Astrocyte (in vitro differentiated cells and primary cell): ENCODE measurements at regions not wholly inside any gene's neighbourhood (a gene's known extent, or its start where the extent isn't known, plus 50 kb on each side); places are given as distances from the start of the nearest gene placed in this dataset.
"Not testable (repeated sequence)": the region's sequence is repeated elsewhere in the genome, so short reads cannot be mapped to it uniquely, and the experiment has no call there.

ENCODE experiments used
- DNase-seq: peaks from one replicate; pipeline ENCODE4 v3.0.0-alpha.2; 2010; ENCODE audit warnings: low read depth
- FAIRE-seq: peaks from 2 replicates; lab custom pipeline; 2011; peaks lifted over from hg19 to GRCh38; lab: Jason Lieb, UNC
- H2AFZ ChIP-seq: 2 replicates; pipeline ENCODE4 v1.6.0; 2012; ENCODE audit warnings: low read depth, low read length, inconsistent platforms
- H3K27ac ChIP-seq: 2 replicates; pipeline ENCODE4 v1.5.1; 2011; ENCODE audit warnings: low read depth, low read length, inconsistent platforms
- H3K27me3 ChIP-seq: 2 replicates; pipeline ENCODE4 v1.6.0; 2011; ENCODE audit warnings: low read length, inconsistent platforms; ENCODE audit not compliant: insufficient read depth
- H3K36me3 ChIP-seq: 2 replicates; pipeline ENCODE4 v1.5.1; 2011; ENCODE audit warnings: low read length, inconsistent platforms; ENCODE audit not compliant: insufficient read depth
- H3K4me1 ChIP-seq: 2 replicates; pipeline ENCODE4 v1.5.1; 2011; ENCODE audit warnings: low read length, inconsistent platforms; ENCODE audit not compliant: insufficient read depth
- H3K4me2 ChIP-seq: 2 replicates; pipeline ENCODE4 v1.6.0; 2012; ENCODE audit warnings: low read length, inconsistent platforms
- H3K4me3 ChIP-seq: 2 replicates; pipeline ENCODE4 v1.5.1; 2011; ENCODE audit warnings: low read depth, mild to moderate bottlenecking, low read length, inconsistent platforms; ENCODE audit not compliant: insufficient read depth
- H3K79me2 ChIP-seq: 2 replicates; pipeline ENCODE4 v1.6.0; 2012; ENCODE audit warnings: mild to moderate bottlenecking, low read length, inconsistent platforms; ENCODE audit not compliant: insufficient read depth
- H3K9ac ChIP-seq: 2 replicates; pipeline ENCODE4 v1.6.0; 2012; ENCODE audit warnings: mild to moderate bottlenecking, low read length, inconsistent platforms
- H3K9me3 ChIP-seq: 2 replicates; pipeline ENCODE4 v1.5.1; 2012; ENCODE audit warnings: low read depth, mild to moderate bottlenecking, low read length, inconsistent platforms; ENCODE audit not compliant: insufficient read depth
- H4K20me1 ChIP-seq: 2 replicates; pipeline ENCODE4 v1.6.0; 2012; ENCODE audit warnings: low read length, inconsistent platforms; ENCODE audit not compliant: insufficient read depth
- H3K27ac Mint-ChIP-seq: one replicate; pipeline ENCODE4 v1.8.0; 2021; ENCODE audit warnings: mild to moderate bottlenecking, mixed read lengths; ENCODE audit not compliant: unreplicated experiment
- H3K27me3 Mint-ChIP-seq: one replicate; pipeline ENCODE4 v1.8.0; 2021; ENCODE audit warnings: low read depth, mixed read lengths; ENCODE audit not compliant: unreplicated experiment
- H3K36me3 Mint-ChIP-seq: one replicate; pipeline ENCODE4 v1.8.0; 2021; ENCODE audit warnings: low read depth, mixed read lengths; ENCODE audit not compliant: unreplicated experiment
- H3K4me1 Mint-ChIP-seq: one replicate; pipeline ENCODE4 v1.8.0; 2021; ENCODE audit warnings: low read depth, mixed read lengths; ENCODE audit not compliant: unreplicated experiment
- H3K4me3 Mint-ChIP-seq: one replicate; pipeline ENCODE4 v1.8.0; 2021; ENCODE audit warnings: mild to moderate bottlenecking, moderate library complexity, mixed read lengths; ENCODE audit not compliant: unreplicated experiment
- H3K9me3 Mint-ChIP-seq: one replicate; pipeline ENCODE4 v1.8.0; 2021; ENCODE audit warnings: mild to moderate bottlenecking, mixed read lengths; ENCODE audit not compliant: unreplicated experiment
- EZH2 ChIP-seq: IDR thresholded peaks from 2 replicates; pipeline ENCODE4 v1.6.1; 2012; ENCODE audit warnings: mild to moderate bottlenecking, low read length, inconsistent platforms; ENCODE audit not compliant: insufficient read depth
- TF ChIP-seq, protein P1 (sequence below): IDR thresholded peaks from 2 replicates; pipeline ENCODE4 v1.5.1; 2011; ENCODE audit warnings: low read depth, mild to moderate bottlenecking, inconsistent platforms, low read length, moderate library complexity; ENCODE audit not compliant: insufficient read depth

DNA sequence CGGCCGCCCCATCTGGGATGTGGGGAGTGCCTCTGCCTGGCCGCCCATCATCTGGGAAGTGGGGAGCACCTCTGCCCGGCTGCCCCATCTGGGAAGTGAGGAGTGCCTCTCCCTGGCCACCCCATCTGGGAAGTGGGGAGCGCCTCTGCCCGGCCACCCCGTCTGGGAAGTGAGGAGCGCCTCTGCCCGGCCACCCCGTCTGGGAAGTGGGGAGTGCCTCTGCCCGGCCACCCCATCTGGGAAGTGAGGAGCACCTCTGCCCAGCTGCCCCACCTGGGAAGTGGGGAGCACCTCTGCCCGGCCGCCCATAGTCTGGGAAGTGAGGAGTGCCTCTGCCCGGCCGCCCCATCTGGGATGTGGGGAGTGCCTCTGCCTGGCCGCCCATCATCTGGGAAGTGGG is 91.7 kb upstream of the ZNF519 start:
- H3K36me3 ChIP-seq, H4K20me1 ChIP-seq, H2AFZ ChIP-seq, H3K9ac ChIP-seq, H3K79me2 ChIP-seq, FAIRE-seq, H3K27ac Mint-ChIP-seq, H3K4me3 ChIP-seq, H3K4me1 ChIP-seq, H3K4me3 Mint-ChIP-seq, H3K4me2 ChIP-seq, H3K27me3 ChIP-seq, H3K27me3 Mint-ChIP-seq, H3K27ac ChIP-seq, H3K36me3 Mint-ChIP-seq, H3K4me1 Mint-ChIP-seq, DNase-seq, H3K9me3 ChIP-seq: not testable (repeated sequence)
- H3K9me3 Mint-ChIP-seq = peaks cover 15% of the 10 kb centered on the region

DNA sequence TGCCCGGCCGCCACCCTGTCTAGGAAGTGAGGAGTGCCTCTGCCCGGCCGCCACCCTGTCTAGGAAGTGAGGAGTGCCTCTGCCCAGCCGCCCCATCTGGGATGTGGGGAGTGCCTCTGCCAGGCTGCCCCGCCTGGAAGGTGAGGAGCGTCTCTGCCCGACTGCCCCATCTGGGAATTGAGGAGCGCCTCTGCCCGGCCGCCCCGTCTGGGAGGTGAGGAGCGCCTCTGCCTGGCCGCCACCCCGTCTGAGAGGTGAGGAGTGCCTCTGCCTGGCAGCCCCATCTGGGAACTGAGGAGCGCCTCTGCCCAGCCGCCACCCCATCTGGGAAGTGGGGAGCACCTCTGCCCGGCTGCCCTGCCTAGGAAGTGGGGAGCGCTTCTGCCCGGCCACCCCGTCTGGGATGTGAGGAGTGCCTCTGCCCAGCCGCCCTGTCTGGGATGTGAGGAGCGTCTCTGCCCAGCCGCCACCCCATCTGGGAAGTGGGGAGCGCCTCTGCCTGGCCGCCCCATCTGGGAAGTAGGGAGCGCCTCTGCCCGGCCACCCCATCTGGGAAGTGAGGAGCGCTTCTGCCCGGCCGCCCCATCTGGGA is 91.1 kb upstream of the ZNF519 start:
- not testable (repeated sequence) for H3K27ac ChIP-seq, H3K27me3 ChIP-seq, H3K36me3 Mint-ChIP-seq, H3K4me1 Mint-ChIP-seq, H3K4me3 Mint-ChIP-seq, H3K4me3 ChIP-seq, FAIRE-seq, H4K20me1 ChIP-seq, H2AFZ ChIP-seq, H3K9me3 ChIP-seq, H3K4me2 ChIP-seq, H3K27ac Mint-ChIP-seq, H3K4me1 ChIP-seq, H3K36me3 ChIP-seq, H3K9ac ChIP-seq, H3K79me2 ChIP-seq, DNase-seq, H3K27me3 Mint-ChIP-seq
- H3K9me3 Mint-ChIP-seq = peaks cover 15% of the 10 kb centered on the region

DNA sequence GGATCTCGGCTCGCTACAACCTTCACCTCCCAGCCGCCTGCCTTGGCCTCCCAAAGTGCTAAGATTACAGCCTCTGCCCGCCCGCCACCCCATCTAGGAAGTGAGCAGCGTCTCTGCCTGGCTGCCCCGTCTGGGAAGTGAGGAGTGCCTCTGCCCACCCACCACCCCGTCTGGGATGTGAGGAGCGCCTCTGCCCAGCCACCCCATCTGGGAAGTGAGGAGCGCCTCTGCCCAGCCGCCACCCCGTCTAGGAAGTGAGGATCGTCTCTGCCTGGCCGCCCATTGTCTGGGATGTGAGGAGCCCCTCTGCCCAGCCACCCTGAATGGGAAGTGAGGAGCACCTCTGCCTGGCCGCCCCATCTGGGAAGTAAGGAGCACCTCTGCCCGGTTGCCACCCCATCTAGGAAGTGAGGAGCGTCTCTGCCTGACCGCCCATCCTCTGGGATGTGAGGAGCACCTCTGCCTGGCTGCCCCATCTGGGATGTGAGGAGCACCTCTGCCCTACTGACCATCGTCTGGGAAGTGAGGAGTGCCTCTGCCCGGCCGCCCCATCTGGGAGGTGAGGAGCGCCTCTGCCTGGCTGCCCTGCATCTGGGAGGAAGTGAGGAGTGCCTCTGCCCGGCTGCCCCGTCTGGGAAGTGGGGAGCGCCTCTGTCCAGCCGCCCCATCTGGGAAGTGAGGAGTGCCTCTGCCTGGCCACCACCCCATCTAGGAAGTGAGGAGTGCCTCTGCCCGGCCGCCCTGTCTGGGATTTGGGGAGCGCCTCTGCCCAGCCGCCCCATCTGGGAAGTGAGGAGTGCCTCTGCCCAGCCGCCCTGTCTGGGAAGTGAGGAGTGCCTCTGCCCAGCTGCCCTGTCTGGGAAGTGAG is 90.4 kb upstream of the ZNF519 start:
- H3K36me3 Mint-ChIP-seq, H3K4me2 ChIP-seq, H2AFZ ChIP-seq, DNase-seq, H3K9ac ChIP-seq, H3K27ac ChIP-seq, H3K4me3 ChIP-seq, H4K20me1 ChIP-seq, H3K36me3 ChIP-seq, H3K9me3 ChIP-seq, H3K4me1 ChIP-seq, H3K4me1 Mint-ChIP-seq, H3K4me3 Mint-ChIP-seq, H3K27me3 Mint-ChIP-seq, FAIRE-seq, H3K27me3 ChIP-seq, H3K79me2 ChIP-seq, H3K27ac Mint-ChIP-seq: not testable (repeated sequence)
- peaks cover 15% of the 10 kb centered on the region for H3K9me3 Mint-ChIP-seq

DNA sequence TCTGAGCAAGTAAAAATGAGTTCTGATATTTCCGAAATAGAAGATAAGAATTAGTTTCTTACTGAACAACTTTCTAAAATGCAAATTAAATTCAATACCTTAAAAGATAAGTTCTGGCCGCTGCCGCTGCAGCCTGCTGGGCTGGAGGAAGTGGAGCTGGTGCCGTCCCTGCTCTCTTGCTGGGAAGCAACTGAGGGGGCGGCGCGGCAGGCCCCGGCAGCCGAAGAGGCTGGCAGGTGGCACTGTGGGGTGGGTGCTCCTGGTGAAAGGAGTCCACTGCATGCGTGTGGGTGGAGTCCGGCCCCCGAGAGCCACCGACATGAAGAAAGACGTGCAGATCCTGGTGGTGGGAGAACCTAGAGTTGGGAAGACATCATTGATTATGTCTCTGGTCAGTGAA is 89.5 kb upstream of the ZNF519 start:
- Mint-ChIP-seq H3K9me3 (peaks cover 15% of the 10 kb centered on the region), H3K4me1 (no peaks in the 10 kb centered on the region)

DNA sequence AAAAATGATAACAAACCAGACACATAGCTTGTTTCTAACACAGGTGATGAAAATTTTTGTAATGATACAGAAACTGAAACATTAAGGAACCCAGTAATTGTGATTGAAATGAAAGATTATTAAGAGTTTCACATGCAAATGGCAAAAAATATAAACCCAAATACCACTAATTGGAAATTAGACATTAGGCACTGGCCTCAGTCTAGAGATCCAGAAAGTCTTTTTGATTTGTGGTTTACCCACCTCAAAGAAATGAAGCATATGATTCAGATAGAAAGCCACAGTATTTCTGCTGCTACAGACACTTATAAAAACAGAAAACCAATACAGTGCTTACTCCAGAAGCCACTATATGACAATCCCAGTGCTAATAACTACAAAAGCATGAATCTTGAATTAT is 83.7 kb upstream of the ZNF519 start:
- not testable (repeated sequence) for H3K9me3 ChIP-seq, H3K4me2 ChIP-seq, FAIRE-seq, H3K4me1 ChIP-seq, H3K9me3 Mint-ChIP-seq, H3K4me3 ChIP-seq, H3K79me2 ChIP-seq, H3K27me3 ChIP-seq, H4K20me1 ChIP-seq, H3K27ac ChIP-seq, H3K27ac Mint-ChIP-seq, DNase-seq, H2AFZ ChIP-seq, H3K4me3 Mint-ChIP-seq, H3K27me3 Mint-ChIP-seq, H3K4me1 Mint-ChIP-seq, H3K9ac ChIP-seq, H3K36me3 ChIP-seq, H3K36me3 Mint-ChIP-seq

More for the DNA sequence above, 89.5 kb upstream of the ZNF519 start:
- no peaks in the 10 kb centered on the region for H4K20me1 ChIP-seq
- H3K27me3 Mint-ChIP-seq = no peaks in the 10 kb centered on the region
- no peaks in the 10 kb centered on the region for H3K9me3 ChIP-seq
- no peak overlapping the region for H3K4me3 Mint-ChIP-seq
- H3K4me3 ChIP-seq = no peak overlapping the region
- H3K27me3 ChIP-seq = no peaks in the 10 kb centered on the region
- H2AFZ ChIP-seq = no peak overlapping the region
- no peaks in the 10 kb centered on the region for H3K79me2 ChIP-seq
- no peak overlapping the region for H3K9ac ChIP-seq
- H3K27ac Mint-ChIP-seq = no peak overlapping the region
- H3K36me3 ChIP-seq = no peaks in the 10 kb centered on the region
- H3K36me3 Mint-ChIP-seq = no peaks in the 10 kb centered on the region
- DNase-seq (no peak), FAIRE-seq (no peak)
- no peak overlapping the region for H3K4me2 ChIP-seq
- no peak overlapping the region for H3K27ac ChIP-seq
- no peaks in the 10 kb centered on the region for H3K4me1 ChIP-seq
- no peak for TF ChIP-seq EZH2
- TF ChIP-seq, protein P1, sequence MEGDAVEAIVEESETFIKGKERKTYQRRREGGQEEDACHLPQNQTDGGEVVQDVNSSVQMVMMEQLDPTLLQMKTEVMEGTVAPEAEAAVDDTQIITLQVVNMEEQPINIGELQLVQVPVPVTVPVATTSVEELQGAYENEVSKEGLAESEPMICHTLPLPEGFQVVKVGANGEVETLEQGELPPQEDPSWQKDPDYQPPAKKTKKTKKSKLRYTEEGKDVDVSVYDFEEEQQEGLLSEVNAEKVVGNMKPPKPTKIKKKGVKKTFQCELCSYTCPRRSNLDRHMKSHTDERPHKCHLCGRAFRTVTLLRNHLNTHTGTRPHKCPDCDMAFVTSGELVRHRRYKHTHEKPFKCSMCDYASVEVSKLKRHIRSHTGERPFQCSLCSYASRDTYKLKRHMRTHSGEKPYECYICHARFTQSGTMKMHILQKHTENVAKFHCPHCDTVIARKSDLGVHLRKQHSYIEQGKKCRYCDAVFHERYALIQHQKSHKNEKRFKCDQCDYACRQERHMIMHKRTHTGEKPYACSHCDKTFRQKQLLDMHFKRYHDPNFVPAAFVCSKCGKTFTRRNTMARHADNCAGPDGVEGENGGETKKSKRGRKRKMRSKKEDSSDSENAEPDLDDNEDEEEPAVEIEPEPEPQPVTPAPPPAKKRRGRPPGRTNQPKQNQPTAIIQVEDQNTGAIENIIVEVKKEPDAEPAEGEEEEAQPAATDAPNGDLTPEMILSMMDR = no peak
